Left cardiac atrium (tissue), 4 donors: ENCODE measurements at regions not wholly inside any gene's neighbourhood (a gene's known extent, or its start where the extent isn't known, plus 50 kb on each side); places are given as distances from the start of the nearest gene placed in this dataset.
"Not testable (repeated sequence)": the region's sequence is repeated elsewhere in the genome, so short reads cannot be mapped to it uniquely, and the experiment has no call there.

ENCODE experiments used
- ATAC-seq, 2 donors: fragments of 200-7000 bp; cut with Tn5 transposase; one replicate each; pipeline ENCODE4 v1.9.1; 2020; ENCODE audit warnings: mild to moderate bottlenecking in 2 of 2, moderate library complexity in 2 of 2
- DNase-seq: peaks from one replicate; pipeline ENCODE4 v3.0.0-alpha.2; 2020
- intact Hi-C, 2 donors: fragments of 100-400 bp; cut with DNase I; formaldehyde crosslinking; loops; one replicate each; pipeline versions ENCODE4 v1.14.1 to v1.15.1; 2022 to 2023
- donor health status: DM: no; HTN: yes; CAD: no.
- donor health status: DM: no; HTN: yes; CAD: no; lungs with severe emphysema.
- donor health status: DM: yes; HTN: yes; CAD: no.
- donor health status: Dilated cardiomyopathy.

DNA sequence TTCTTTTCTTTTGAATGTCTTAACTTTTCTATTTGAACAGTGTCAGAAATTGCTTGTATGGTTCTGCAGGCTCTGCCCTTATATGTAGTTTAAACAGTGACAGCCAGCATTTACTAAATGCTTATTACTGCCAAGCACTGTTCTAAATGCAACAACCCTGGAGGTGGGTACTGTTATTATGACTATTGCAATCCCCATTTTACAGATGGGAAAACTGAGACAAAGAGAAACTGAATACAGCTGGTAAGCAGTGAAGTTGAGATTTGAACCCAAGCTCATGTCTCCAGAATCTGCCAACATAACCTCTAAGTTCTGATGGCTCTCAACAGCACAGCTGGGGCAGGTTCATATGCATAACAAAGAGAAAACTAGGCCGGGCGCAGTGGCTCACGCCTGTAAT lies 105.7 kb upstream of the GATA6 start:
- intact Hi-C loops = no loop called here
- no peak for ATAC-seq
- DNase-seq = no peak

DNA sequence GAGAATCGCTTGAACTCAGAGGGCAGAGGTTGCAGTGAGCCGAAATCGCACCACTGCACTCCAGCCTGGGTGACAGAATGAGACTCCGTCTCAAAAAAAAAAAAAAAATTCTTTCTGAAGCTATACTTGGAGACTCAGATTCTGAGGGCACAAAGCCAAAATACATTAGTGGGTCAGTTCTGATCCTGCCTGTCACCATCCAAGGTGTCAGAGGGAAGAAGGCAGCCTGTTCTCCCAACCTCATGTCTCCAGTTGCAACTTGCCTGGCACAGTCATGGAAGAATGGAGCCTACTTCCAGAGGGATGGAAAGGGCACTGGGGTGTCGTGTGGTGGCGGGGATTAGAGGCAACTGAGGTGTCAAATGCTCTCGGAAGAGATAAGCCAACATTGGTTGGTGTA lies 104.8 kb upstream of the GATA6 start:
- DNase-seq (no peak), ATAC-seq (peak in 1 of 2 donors; percentile 35)
- intact Hi-C loops = no loop called here

DNA sequence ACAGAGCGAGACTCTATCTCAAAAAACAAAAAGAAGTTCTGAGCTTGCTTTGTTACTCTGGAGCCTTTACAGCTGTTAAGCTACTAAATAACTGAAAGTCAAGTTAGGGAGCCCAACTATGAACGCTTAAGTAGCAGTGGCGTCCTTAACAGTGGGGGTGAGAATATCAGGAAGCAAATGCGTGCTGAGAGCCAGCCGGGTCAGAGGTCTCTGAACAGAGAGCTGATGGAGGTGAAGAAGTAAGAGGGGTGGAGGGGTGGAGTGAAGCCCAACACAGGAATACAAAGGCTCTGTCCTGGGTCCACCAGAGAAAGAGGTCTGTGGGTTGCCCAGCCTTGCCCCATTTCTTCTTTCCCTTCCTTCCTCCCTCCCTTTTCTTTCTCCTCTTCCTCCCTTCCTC lies 104.1 kb upstream of the GATA6 start:
- intact Hi-C loops = no loop called here
- DNase-seq = no peak
- ATAC-seq = no peak

DNA sequence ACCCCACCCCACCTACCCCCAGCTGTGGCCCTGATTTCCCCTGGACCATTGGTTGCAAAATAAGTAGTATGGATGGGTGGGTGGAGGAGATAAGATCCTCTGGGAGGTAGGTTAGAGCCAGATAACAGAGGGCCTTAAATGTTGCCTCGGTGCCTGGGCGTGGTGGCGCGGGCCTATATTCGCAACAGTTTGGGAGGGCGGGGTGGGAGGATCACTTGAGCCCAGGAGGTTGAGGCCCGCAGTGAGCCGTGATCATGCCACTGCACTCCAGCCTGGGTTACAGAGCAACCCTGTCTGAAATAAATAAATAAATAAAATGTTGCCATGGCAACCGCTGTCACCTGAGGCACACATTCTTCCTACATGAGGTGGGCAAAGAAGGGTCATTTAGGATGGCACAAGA lies 103.3 kb upstream of the GATA6 start:
- no peak for ATAC-seq
- DNase-seq = no peak
- intact Hi-C loops = no loop called here

DNA sequence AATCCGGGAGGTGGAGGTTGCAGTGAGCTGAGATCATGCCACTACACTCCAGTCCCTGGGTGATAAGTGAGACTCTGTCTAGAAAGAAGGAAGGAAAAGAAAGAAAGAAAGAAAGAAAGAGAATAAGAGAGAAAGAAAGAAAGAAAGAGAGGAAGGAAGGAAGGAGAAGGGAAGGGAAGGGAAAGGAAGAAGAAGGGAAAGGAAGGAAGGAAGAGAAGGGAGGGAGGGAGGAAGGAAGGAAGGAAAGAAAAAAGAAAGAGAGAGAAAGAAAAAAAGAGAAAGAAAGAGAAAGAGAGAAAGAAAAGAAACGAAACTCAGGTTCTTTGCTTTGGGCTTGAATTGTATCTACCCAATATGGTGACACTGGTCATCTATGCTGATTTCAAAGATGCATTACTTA lies 102.3 kb upstream of the GATA6 start:
- no peak for DNase-seq
- no peak for ATAC-seq
- intact Hi-C loops = no loop called here

DNA sequence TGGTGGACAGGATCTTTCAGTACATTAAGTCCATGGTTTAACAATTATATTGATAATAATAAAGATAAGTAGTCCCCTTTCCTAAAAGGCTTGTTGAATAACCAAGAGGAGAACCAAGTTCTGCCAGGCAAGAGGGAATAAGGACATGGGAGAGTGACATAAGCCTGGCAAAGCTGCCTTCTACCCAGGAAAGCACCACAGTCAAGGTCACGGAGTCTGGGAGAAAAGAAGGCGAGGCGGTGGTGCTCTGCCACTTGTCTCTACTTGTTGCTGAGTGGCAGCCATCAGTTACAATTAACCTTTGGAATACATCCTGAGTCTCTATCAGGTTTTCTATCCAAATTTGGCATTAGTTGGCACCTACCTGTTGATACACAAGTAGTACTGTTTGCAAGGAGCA lies 101.7 kb upstream of the GATA6 start:
- ATAC-seq (no peak), DNase-seq (no peak)
- intact Hi-C loops = no loop called here

DNA sequence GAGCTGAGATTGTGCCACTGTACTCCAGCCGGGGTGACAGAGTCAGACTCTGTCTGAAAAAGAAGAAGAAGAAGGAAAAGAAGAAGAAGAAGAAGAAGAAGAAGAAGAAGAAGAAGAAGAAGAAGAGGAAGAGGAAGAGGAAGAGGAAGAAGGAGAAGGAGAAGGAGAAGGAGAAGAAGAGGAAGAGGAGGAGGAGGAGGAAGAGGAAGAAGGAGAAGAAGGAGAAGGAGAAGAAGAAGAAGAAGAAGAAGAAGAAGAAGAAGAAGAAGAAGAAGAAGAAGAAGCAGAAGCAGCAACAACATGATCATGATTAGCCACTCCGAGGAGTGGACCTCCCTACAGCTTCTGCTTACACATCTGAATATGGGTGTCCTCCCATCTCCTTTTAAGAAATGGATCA lies 100.6 kb upstream of the GATA6 start:
- ATAC-seq, intact Hi-C loops, DNase-seq: not testable (repeated sequence)

DNA sequence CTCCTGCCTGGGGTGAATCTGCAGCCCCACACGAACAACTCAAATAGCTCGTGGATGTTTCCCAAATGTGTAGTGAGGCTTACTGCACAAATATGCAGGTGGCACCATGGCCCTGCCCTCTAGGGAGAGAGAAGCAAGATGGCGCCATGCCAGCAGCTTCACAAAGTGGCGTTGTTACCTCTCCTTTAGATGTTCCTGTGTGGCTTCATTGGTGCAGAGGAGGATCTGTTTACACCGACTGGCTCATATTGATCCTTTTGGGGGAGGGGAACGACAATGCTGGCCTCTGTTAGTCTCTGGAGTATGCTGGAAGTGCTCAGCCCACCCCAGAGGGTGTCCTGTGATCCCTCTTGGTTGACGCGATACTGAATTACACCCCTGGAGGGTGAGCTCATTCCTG lies 99.5 kb upstream of the GATA6 start:
- ATAC-seq (no peak), DNase-seq (no peak)
- intact Hi-C loops = no loop called here

DNA sequence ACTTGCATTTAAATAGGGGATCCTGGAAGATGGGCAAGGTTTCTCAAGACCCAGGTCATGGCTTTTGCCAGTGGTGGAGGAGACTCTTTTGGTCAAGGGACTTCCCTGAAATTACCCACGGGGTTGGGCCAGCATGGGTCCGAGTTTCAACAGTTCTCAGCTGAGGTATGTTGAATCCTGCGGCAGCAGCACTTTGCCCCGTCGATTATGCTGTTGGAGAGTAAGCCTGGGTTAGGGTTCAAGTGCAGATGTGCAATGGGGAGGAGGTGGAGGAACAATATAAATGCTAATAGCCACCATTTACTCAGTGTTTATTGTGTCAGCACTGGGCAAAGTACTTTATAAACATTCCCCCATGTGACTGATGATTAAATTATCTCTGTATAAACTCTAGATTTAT lies 96.0 kb upstream of the GATA6 start:
- intact Hi-C loops = no loop called here
- no peak for ATAC-seq
- no peak for DNase-seq

DNA sequence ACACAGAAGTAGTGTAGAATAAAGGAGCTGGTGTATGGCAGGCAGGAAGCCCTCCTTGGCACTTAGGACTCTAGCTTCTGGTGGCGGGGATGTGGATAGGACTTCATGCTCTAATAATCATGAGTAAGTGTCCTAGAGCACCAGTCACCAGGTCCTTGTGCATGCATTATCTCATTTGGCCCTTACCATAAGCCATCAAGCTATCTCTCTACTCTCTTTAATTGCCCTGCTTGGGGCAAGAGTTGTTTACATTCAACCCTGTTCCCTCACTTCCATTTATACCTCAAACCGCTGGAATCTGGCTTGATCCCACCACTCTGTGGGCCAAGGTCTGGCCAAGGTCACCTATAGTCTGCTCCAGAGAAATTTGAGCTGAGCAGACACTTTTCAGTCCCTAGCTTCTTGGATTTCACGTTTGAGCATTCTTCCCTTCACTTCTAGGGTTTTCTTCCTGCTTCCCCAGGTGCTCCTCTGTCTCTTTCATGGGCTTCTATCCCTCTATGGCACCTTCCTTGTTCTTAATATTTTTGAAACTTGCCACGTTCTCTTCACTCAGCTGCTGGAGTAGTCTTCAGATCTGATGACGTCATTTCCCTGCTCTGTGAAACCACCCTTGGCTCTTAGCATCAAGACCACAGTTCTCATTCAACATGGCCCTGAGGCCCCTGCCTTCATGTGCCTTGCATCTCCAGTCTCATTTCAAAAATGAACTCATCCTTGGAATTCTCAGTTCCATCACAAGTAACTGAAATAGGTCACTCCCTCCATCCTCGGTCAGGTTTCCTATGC lies 94.9 kb upstream of the GATA6 start:
- intact Hi-C loops = no loop called here
- ATAC-seq (no peak), DNase-seq (no peak)

DNA sequence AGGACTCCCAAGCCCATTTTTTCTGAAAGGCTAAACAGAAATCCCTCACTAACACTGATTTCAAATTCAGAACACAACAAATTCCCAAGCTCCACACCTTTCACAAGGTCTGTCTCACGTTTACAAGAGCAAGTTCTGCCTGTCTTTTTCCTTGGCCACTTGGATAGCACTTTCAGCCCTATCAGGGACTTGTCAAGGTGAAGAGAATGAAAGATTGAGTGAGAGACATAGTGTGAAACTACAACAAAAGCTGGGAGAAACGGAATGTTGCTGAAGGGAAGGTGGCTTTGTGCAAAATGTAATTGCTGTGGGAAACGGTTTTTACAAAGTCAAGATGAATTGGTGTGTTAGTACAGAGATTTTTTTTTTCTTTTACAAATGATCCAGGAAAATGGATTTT lies 89.4 kb upstream of the GATA6 start:
- no peak for DNase-seq
- intact Hi-C loops = no loop called here

DNA sequence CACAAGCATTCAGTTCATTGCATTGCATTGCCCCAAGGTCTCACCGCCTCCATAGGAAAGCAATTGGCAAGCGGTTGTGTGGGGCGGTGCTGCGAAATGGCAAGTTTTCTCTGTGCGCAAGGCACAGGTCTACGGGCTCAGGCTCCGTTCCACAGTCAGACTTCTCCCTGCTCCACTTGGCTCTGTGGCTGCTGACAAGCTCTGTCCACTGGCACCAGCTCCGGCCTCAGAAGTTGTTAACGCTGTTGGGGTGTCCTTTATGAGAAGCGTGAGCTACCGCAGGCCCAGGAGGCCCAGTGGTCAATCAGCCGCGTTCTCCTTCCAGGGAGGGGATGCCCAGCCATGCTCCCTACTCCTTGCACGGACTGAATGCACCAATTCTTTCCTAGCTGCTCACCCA lies 87.0 kb upstream of the GATA6 start:
- DNase-seq (peak; percentile 35), ATAC-seq (peak; percentile 54 to 91)
- intact Hi-C loops = no loop called here

More for the DNA sequence above, 89.4 kb upstream of the GATA6 start:
- no peak for ATAC-seq

DNA sequence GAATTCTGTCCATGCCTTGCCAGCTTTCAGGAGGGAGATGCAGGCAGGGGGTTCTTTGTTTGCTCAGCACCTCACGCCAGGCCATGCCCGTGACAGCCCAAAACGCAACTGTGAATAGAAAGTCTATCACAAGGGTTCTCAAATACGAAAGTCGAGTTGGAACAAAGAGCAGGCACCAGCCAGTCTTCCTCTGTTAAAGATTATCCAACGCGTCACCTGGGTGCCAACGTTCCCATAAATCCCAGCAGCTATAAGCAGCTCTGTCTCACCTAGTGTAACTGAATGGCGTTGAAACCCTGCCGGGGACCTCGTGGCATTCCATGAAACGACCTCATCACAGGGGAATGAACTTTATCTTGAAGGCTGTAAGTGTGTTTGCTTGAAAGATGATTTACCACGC lies 84.8 kb upstream of the GATA6 start:
- ATAC-seq (peak; percentile 55 to 75), DNase-seq (peak; percentile 30)
- intact Hi-C loops = no loop called here

DNA sequence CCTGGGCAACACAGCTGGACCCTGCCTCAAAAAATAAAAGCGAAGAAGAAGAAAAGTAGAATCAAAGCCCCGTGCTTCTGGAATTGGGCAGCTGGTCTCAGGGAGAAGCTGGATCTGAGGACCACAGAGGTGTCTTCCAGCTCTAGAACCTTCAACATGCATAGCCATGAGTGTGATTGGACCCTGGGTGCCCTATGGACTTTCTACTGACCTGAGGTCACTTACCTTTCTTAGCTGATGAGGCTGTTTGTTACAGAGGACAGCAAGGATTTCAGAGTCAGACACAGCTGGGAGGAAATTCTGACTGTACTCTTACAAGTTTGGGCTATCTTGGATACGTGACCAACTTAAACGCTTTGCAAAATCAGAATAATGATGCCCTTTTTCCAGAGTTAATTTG lies 82.4 kb upstream of the GATA6 start:
- intact Hi-C loops = loop anchor here in 1 of 2 donors (5.0 kb wide), 1 partner anchor 75 kb away; no protein-coding TSS in a partner anchor

DNA sequence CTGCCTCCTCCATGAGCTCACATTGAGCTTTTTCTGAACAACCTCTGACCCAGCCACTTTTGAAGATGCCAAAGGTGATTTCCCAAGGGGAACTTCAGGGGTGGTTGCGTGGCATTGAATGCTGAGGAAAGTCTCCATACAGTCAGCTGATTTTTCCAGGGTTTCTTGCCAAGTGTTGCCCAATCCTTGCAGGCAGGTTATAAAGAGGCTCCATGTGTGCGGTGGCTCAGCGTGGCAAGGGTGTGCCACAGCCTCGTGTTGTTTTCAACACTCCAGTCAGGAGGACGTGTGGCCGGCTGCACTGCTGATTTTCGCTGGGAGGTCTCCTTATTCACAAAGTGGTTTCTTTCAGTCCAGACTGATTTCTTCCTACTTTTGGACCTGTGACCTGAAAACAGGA lies 81.4 kb upstream of the GATA6 start:
- DNase-seq (peak; percentile 31), ATAC-seq (peak in 1 of 2 donors; percentile 48)
- intact Hi-C loops = loop anchor here in 1 of 2 donors (5.0 kb wide), 1 partner anchor 74 kb away; no protein-coding TSS in a partner anchor

More for the DNA sequence above, 82.4 kb upstream of the GATA6 start:
- ATAC-seq (no peak), DNase-seq (no peak)

DNA sequence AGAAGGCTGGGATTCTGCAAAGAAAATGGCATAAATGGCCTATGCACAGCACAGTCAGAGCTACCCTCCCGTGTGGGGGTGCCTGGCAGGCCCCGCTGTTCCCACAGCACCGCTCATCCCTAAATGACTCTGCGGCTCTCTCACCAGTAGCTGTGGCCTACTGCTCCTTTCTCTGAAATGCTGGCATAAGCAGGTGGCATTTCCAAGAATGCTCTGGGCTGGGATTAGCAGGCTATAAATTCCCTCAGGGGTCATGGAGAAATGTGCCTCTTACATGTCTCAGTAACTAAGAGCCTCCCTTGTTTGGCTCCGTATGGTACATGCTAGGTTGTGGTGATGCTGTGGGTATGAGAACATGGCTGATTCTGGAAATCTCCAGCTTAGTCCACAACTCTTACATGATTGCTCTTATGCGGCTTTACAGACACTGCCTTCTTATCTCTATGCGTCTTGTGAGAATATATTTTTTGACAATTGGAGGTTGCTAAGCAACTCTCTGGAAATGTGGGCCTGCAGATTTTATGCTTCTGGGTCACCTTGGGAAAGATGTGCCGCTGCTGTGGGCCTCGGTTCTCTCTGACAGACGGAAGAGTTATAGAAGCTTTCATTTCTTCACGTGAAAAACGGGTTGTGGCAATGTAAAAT lies 80.3 kb upstream of the GATA6 start:
- DNase-seq (no peak), ATAC-seq (peak; percentile 47 to 58)
- intact Hi-C loops = loop anchor here in 1 of 2 donors (5.0 kb wide), 1 partner anchor 73 kb away; no protein-coding TSS in a partner anchor

DNA sequence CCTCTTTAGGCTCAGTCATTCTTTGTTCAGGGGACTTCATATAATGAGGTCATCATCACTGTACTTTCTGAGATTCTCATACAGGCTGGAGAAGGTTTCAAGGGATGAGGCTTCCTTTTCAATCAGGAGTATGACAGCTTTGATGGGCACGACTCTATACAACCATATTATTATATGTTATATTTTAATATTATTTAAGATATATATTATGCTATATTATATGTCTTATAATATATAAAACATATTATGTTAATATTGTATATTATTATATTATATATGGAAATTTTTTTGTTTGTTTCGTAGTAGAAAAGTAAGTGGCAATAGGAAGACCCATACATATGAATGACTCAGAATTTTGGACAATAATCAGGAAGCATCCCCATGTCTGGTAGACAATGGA lies 78.0 kb upstream of the GATA6 start:
- intact Hi-C loops = no loop called here
- ATAC-seq (no peak), DNase-seq (no peak)

DNA sequence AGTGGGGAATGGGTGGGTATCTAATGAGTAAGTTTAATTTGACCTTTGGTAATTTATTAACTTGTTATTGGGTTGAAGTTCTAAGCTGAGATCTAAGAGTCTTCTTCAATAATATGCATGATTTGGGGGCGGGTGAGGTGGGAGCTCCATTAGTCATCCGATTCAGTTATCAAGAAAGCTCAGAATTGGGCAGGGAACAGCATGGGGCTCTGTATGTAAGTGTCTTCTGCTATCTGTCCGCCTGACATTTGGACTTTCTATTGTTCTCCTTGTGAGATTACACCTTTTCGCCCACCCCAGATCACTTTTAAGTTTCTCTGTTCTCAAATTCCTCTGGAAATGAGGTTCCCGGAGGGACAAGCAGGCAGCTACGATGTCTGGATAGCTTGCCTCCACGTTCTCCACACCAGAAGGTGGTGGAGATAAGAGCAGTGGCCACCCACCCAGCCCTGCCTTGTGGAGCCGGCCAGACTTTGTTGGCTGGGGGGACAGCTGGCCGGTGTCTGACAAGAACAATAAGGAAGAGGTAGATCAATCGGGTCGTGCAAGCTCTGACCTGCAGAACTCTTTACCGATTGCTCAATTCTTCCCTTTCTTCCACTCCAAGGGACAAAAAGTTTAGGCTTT lies 75.5 kb upstream of the GATA6 start:
- DNase-seq = no peak
- ATAC-seq = no peak
- intact Hi-C loops = no loop called here

DNA sequence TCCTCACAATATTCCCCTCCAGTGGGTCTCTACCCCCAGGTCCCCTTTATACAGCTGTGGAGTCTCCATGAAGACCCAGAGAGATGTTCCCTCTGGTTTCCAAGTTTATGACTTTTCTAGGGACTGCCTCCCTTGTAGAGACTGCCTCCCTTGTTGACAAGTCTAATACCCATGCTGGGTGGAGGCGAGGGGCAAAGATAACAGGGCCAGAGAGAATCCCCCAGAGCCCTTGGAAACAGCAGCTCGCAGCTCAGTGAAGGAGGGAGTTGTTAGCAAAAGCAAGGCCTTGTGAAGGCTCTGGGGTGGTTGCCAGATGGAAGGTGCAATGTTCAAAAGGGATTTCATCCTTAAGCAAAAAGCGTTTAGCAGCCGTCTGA lies 75.0 kb upstream of the GATA6 start:
- ATAC-seq = no peak
- DNase-seq = no peak

DNA sequence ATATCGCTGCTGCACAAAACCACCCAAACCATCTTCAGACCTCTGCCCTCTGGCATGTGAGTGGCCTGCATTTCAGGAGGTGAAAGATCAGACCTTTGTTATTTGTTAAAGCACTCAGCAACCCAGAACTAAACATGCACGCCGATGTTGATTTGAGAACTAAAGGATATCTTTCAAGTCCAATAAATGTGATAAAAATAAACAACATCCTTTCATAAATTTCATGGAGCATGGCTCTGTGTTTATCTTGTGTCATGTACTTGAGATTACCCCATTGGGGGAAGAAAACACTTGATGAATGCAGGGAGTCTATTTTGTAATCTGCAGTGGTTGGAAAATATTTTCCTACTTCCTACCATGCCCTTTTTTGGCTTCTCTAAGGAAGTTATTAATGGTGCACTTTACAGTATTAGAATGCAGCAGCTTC lies 70.8 kb upstream of the GATA6 start:
- intact Hi-C loops = no loop called here
- DNase-seq (no peak), ATAC-seq (peak; percentile 30 to 44)

More for the DNA sequence above, 75.0 kb upstream of the GATA6 start:
- intact Hi-C loops = no loop called here
